ENCODE measurements at regions not wholly inside any gene's neighbourhood (a gene's known extent, or its start where the extent isn't known, plus 50 kb on each side); places are given as distances from the start of the nearest gene placed in this dataset.

DNA sequence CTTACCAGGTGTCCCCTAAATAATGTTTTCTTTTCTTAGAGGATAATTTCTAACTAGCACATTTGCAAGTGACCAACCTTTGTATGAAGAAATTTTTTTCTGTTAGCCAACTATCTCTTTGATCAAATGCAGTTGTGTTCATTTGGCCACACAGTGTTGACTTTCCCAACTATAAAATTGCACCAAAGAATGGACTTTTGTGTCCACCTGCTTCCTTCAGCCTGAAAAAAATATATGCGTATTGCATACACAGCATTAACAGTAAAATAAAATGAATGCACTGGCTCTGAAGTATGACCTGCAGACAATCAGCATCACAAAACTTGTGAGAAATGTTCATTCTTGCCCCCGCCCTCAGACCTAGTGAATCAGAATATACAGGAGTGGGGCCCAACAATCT is 342.0 kb downstream of the SEC23A start:
- no peak for DNase-seq

DNA sequence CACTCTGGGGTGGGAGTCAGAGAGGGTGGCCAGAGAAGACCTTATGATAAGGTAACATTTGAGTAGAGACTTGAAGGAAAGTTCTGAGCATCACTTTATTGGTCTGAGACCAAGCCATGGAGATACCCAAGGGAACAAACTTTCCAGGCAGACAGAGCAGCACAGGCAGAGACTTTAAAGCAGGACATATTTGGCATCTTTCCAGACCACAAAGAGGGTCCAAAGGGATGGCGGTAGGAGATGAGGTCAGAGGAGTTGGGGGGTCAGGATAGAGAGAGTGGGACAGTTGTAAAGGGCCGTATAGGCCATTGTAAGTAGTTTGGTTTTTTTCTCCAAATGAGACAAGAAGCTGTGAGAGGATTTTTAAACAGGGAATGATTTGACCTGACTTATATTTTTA is 344.4 kb downstream of the SEC23A start:
- DNase-seq = no peak

DNA sequence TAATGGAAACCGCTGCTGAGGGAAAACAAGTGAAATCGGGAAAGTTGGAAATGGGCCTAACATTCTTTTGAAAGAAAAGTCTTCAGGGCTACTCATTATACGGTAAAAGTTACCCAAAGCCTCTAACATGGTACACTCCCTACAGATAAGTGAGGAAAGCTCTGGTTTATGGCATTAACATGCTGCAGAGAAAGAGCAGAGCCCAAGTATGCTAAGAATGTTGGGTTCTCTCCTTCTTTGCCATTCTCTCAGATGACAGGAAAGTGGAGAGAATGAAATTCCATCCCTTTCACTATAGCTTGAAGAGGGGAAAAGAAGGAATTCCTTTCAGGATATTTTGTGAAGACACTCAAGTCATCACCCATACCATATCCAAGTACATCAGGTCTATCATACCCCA is 348.0 kb downstream of the SEC23A start:
- no peak for DNase-seq

DNA sequence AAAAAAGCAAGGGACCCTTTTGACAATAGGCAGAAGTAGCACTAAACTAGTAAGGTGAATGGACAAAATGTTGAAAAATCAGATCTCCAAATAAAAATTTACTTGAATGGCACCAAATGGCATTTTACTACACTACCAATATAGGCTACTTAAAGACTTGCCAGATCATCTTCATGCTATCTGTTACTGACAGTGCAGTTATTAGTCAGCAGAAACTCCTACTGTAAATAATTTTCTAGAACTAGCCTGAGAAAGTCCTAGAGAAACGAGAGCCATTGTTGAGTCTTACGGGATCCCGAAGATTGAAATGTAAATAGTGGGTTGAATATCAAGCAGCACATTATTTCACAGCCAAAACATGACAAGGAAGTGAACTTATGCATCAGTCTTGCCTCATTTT is 350.3 kb downstream of the SEC23A start:
- DNase-seq = no peak

DNA sequence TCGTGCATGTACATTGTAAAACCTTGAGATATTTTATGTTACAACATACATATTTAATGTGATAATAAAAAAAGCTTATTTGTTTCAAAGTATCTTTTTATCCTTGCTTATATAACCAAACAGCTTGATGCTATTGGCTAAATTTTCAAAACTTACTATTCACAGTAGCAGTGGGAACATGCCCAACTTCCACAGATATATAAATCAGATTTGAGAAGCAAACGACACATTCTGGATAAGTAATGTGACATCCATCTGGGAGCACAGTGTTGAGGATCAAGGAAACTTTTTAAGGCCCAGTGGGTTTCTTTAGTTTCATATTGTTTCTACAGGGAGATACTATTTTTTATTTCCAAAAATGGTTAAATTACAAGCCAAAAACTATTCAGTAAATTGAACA is 350.7 kb downstream of the SEC23A start:
- DNase-seq = no peak

DNA sequence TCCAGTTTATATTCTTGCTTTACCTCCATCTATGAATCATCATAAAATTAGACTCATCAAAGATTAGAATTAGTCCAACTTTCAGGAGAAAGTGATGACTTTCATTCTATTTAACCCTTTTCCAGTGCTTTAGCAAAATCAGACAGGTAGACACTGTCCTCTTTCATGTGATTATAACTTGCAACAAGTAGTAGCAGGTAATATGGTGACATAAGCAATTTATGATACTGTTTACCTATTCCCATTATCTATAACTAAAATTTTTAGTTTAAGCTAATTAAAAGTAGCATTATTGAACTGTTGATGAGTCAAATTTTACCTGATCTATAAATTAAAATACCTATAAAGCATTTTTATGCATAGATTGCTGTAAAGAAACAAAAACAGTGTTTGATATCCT is 351.6 kb downstream of the SEC23A start:
- no peak for DNase-seq

DNA sequence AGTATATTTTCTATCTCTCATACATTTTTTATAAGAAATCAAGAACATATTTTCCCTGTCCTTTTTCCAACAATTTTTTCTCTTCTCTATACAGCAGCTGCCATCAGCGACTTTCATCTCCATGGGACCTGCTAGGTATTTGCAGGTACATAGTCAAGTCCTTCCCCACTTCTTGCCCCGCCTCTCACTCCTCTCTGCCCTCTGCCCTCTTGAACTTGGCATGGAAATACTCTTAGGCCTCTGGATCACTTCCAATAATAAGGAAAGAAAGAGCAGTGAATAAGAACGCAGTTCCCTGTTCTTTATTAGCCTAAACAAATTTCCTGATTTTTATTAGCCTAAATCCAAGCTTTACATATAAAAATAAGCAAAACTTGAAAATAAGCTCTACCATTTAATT is 353.1 kb downstream of the SEC23A start:
- DNase-seq = no peak

DNA sequence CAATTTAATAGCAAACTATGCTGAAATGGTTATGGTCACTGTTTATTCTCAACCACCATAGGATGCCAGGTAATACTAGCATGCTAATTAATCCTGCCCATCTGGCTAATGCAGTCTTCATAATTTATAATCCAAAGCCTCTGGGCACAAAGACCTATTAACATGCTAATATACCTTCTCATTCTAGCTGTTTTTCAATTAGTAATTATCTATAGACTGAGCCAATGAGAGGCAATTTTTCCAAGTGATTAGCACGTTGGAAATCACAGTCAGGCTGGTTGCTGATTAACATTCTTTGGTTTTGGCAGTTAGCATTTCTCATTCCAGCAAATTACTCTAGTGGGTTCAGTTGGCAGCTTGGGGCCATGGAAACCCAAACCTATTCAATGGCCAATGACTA is 357.2 kb downstream of the SEC23A start:
- no peak for DNase-seq

DNA sequence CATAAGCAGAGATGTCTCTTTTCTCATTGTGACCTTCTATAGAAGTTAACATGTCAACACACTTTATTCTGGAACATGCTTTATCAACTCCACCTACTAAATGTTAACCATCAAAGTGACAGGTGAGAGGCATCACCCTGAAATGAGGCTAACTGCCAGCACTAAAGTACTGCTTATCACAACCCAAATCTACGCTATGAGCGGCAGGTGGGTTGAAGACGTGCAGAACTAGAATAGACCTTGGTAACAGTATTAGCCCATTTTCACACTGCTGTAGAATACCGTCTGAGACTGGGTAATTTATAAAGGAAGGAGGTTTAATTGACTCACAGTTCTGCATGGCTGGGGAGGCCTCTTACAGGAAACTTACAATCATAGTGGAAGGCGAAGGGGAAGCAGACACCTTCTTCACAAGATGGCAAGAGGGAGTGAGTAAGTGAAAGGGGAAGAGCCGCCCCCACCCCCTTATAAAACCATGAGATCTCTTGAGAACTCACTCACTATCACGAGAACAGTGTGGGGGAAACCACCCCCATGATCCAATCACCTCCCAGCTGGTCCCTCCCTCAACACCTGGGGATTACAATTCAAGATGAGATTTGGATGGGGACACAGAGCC is 359.0 kb downstream of the SEC23A start:
- no peak for DNase-seq

DNA sequence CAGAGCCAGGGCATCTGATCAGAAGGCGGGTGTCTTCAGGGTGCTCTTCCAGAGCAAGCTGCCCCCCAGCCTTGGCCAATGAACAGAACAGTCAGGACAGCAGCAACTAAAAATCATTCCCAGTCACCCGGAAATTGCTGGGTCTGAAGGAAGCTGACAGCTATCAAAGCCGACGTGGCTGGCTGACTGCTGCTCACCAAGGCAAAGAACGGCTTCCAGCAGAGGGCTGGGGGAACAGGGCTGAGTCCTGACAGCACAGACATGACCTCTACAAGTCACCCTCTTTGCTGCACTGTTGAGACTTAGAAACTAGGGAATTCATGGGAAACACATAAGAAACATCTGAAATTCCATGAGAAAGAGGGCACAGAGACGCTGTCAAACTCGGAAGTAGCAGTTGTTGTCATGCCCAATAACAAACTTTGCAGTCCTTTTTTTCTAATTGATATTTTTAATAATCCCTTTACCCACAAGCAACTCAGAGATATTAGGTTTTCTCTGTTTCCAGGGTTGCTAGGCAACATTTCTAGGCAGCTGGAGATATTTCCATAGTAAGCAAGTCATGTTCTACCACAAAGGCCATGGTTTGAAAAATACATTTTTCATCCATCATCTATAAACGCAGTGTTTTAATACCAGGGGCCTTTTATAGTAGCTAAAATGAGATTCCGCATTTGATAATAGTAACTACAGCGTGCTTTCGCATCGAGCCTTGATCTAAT is 365.2 kb downstream of the SEC23A start:
- DNase-seq = no peak

DNA sequence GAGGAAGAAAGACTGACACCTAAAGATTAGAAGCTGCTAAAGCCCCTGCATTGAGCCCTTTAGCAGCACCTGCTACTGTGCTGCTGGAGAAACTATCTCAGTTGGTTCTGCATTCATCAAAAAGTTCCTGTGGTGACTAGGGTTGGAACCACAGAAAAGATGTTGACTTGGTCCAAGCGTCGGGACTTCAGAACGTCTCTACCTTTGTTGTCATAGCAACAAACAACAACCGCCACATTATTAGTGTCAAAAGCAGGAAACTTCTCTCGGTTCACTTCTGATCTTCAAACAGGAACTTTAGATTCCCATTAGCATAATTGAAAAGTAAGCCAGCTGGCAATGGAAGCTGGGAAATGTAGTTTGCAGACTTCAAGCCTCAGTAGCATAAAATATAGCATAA is 368.0 kb downstream of the SEC23A start:
- DNase-seq = no peak

DNA sequence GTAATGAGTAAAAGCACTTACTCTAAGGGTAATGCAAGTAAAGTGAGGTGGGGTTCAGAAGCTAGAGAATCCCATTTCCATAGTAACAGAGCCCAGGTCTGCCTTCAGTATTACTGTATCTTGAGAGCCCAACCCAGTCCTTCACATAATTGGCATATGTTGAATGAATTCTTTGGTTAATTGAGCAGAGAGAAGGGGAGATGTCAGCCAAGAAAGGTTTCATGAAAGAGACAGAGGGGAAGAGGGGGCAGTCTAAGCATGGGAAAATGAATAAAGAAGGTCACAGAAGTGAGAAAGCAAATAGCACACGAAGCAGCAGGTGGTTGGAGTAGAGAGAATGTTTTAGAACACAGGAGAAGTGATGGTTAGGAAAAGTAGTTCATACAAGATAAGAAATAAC is 371.1 kb downstream of the SEC23A start:
- DNase-seq = no peak

DNA sequence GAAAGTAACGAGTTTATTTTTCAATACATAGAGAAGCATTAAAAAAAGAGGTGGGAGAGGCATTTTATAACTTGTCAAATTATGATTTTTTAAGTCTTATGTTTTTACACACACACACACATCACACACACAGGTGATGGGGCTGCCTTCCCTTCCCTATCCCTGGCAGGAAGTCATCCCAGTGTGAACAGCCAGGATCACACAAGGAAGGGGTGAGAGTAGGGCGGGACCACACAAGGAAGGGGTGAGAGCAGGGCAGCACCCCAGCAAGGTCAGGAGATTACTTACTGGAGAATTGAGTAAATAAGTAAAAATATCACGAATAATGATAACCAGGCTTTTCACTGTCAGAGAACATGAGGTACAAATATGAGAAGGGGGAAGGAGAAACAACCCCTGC is 372.6 kb downstream of the SEC23A start:
- no peak for DNase-seq

DNA sequence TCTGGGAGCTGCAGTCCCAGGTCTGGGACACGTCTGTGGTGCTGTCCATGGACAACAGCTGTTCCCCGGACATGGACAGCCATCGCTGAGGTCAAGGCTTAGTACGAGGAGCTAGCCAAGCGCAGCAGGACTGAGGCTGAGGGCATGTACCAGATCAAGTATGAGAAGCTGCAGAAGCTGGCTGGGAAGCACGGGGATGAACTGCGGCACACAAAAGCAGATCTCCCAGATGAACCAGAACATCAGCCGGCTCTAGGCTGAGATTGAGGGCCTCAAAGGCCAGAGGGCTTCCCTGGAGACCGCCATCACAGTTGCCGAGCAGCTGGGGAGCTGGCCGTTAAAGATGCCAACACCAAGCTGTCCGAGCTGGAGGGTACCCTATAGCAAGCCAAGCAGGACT is 375.3 kb downstream of the SEC23A start:
- no peak for DNase-seq

DNA sequence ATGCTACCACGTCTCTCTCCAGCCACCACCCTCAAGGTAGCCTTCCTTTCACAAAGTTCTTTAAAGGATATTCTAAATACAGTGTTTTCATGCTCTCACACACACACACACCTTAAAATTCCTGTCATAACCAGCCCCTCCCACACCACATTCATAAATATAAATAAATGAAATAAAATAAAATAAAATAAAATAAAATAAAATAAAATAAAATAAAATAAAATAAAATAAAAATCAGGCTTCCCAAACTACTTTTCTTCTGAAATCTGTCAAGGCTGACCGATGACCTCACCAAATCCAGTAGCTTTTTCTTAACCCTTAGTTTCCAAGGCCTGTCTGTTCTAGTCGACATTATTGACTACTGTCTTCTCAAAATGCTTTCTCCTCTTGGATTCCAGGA is 378.4 kb downstream of the SEC23A start:
- no peak for DNase-seq

DNA sequence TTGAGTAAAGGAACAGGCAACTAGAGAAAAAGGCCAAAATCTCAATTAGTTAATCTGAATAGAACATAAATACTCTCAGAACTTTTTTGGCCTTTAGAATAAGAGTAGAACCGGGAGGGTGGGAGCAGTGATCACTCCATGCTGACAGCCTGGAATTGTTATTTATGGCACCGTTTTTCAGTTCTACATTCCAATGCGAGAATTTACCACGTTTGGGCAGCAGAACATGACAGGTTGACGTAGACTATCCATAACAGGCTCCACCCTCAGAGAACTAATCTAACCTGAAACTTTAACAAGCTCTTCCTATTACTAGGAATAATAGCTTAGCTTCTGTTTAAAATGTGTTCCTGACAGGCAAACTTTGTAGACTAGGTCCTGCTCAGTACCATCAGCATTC is 379.1 kb downstream of the SEC23A start:
- DNase-seq = no peak

DNA sequence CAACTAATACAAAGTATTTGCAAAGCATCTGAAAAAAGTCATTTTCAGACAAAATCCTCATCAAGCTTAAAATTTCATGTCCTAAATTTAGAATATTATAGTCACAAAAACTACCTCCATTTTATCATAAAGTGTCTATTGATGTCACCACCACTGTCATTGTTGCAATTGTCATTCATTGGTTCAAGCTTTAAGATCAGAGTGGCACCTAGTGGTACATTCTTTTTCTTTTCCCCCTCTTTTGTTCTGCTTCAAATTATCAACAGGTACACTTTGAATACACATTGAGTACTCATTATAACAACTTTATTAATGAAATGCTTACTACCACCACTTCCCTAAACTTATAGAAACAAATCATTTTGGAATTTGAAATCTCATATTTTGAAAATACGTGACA is 379.8 kb downstream of the SEC23A start:
- no peak for DNase-seq

DNA sequence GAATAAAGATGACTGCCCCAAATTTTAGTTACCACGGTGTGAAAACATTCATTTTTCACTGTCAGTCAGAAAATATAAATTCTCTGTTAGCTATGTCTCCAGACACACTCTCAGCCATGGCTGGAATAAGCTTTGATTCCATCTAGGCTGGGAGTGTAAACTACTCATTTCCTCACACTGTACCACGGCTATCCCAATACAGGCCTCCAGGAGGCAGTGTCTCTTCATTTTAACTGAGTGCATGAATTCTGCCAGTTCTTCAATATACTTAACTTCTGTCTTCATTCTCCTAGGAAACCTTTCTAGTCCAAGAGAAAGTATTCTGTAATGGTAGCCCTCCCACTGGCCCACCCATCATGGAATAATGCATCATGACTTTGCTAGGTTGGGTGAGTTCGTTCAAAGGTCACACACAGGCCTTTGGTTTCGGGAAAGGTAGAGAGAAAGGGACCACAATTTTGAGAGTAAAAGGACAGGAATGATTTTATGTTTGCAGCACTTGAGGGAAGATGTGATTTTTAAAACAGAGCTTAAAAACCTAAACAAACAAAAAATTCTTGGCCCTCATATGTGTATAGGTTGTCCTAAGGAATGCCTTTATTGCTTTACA is 381.1 kb downstream of the SEC23A start:
- no peak for DNase-seq

DNA sequence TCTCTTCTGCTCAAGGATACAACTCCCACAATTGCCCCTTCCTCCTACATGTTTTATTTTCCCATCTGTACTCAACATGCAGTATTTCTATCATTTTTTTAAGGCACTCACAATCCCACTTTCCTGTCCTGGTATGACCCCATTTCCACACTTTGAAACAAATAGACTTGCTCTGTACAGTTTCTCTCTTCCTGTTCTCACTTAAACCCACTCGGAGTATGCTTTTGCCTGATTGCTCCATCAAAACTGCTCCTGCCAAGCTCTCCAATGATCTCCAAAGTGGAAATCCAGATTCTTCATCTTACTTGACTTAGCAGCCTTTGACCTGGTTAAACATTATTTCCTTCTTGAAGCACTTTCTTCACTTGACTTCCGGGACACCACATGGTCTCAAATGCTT is 384.5 kb downstream of the SEC23A start:
- DNase-seq = no peak

DNA sequence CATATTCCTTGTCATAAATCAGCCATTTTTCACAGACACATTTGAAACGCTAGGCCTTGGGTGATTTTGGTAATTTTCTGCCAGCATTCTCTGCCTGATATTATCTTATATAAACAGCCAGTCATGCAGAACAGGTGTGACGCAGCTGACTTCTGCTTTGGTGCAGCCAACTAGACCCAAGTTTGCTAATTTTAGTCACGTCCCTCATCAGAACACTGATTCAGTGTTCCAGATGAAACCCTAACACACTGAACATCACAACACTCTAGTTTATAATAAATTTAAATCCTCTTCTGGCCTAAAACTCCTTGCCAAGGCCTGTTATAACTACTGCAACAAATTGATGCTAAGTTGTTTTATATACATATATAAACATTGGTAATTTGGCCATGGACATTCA is 386.1 kb downstream of the SEC23A start:
- DNase-seq = no peak

DNA sequence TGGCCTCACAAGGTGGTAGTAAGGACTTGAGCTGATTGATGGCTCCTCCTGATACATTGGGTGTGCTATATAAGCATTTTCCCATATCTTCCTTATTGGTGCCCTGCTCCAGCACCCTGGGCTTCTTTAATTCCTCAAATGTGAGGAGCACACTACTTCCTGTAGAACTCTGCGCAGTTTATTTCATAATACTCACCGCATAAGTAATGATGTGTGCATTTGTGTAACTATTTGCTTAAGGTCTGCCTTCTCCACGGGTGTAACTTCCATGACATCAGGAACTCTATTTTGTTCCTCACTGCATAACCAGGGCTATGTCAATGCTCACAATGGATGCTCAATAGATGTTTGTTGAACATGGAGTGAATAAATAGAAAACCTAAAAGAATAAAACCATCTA is 392.2 kb downstream of the SEC23A start:
- DNase-seq = no peak

DNA sequence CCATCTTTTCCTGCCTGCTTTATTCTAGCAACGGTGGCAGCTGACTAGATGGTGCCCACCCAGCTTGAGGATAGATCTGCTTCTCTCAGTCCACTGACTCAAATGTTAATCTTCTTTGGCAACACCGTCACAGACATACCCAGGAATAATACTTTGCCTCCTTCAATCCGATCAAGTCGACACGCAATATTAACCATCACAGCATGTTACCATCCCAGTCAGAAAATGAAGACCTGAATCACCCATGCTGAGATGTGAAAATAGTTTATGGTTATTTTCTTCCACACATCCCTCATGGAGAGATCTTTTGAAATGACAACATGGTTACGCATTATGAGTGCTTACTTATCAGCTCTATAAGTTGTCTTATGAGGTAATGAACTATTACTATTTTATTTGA is 392.8 kb downstream of the SEC23A start:
- DNase-seq = no peak

DNA sequence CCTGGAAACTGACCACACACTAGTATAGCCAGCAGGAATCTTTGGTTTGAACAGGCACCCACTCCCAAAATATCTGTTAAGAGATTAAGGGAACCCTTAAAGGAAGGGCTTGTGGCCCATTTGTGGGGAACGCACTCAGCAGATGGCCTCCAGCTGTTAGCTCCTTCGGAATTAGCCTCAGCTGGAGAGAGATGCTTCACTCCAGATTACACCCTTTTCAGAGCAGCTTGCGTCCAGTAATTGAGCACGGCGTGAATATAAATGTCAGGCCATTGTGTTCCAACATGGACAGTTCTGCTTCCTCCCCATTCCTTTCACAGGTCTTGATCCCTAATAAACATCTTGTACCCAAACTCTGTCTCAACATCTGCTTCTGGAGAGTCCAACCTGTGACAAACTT is 397.8 kb downstream of the SEC23A start:
- no peak for DNase-seq

DNA sequence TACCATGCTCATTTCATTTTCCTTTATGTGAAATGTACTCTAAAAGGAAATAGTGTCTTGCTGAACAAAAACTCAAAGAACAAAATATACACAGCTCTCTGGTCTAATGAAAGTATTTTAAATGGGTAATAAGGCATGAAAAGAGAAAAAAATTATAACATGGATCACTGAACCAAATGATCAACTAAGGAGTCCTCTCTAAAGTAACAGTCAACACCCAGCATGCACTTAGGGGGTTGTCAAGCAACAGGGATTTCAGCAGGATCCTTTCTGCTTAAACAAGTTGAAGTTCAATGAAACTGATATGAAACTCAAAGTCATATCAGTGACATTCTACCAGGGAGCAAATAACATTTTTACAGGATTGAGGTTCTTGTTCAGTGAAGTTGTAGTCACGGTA is 398.8 kb downstream of the SEC23A start:
- DNase-seq = no peak

DNA sequence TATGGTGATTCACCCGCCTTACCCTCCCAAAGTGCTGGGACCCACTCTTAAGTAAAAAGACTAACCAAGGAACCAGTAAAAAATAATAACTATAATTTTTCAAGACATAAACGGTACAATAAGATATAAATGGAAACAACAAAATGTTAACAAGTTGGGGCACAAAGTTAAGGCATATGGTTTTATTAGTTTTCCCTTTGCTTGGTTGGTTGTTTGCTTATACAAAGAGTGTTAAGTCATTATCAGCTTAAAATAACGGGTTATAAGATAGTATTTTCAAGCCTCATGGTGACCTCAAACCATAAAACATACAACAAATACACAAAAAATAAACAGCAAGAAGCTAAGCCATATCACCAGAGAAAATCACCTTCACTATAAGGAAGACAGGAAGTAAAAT is 406.1 kb downstream of the SEC23A start:
- no peak for DNase-seq

Data from T-helper 9 cell (primary cell).